GM21529 (cell line): ENCODE measurements at regions not wholly inside any gene's neighbourhood (a gene's known extent, or its start where the extent isn't known, plus 50 kb on each side); places are given as distances from the start of the nearest gene placed in this dataset.
"Not testable (repeated sequence)": the region's sequence is repeated elsewhere in the genome, so short reads cannot be mapped to it uniquely, and the experiment has no call there.

Source experiments
- ATAC-seq: cut with Tn5 transposase; IDR thresholded peaks from one replicate; pipeline ENCODE4 v1.9.1; 2021; ENCODE audit not compliant: unreplicated experiment

DNA sequence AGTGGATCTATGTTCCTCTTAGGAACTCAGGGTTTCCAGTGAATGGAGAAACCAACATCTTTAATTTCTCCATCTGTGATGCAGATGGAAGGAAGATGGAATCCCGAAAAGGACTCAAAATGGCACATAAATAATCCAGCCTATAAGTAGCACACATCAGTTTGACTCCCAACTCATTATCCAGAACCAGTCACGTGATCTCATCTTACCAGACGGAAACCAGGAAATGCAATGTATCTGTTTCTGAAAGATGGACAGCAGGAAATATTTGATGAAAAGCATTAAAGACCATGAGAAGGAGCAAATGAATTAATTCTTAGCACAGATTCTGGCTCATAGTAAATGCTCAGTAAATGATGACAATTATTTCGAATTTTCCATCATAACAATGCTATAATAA is 443.1 kb upstream of the FMR1 start:
- no peak for ATAC-seq

DNA sequence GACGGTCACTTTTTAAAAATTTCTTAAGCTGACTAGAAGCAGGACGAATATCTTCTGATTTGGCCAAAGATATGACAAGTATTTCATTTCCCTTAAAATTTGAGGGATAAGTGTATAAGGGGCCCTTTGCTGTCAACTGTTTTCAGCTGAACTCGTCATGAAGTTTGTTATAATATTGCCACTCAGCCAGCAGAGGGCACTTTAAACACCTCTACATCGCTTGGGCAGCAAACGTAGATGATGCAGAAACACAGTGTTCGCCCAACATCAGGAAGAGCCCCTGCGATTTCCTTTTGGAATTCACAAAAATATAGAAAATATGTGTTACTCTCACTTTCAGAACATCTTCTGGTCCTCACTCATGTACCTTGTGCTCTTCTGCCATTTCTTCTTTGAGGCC is 435.7 kb upstream of the FMR1 start:
- ATAC-seq = no peak

DNA sequence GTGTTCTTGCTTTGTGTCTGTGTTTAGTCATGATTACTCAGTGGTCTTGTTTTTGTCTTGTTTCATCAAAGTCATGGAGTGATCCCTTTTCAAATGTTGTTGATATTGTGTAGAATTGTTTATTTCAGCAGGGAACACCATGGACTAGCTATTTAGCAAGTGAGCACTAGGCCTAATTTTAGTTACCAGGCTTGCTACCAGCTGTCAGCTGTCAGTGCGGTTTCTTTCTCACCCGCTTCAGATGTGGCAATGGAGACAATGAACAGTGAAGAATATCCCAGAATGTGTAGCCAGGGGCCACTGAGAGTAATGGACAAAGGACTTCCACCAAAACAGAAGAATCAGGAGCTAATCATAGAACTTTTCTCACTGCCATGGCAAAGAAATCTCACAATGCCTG is 432.8 kb upstream of the FMR1 start:
- ATAC-seq = no peak

DNA sequence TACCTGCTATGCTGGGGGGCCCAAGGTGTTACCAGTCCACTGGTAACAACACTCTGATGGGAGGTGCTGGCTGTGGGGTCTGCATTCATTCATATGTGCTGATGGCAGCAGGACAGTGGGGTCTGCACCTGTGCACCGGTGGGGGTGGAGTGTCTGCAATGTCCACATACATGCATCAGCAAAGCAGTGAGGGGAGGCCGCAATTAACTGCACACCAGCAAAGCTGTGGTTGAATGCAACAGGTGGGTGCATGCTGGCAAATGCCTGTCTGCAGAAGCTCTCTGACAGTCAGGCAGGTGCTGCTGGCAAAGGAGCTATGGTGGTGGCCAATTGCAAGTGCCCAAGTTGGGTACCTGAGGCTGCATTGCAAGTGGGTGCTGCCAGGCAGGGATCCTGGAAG is 426.5 kb upstream of the FMR1 start:
- no peak for ATAC-seq

DNA sequence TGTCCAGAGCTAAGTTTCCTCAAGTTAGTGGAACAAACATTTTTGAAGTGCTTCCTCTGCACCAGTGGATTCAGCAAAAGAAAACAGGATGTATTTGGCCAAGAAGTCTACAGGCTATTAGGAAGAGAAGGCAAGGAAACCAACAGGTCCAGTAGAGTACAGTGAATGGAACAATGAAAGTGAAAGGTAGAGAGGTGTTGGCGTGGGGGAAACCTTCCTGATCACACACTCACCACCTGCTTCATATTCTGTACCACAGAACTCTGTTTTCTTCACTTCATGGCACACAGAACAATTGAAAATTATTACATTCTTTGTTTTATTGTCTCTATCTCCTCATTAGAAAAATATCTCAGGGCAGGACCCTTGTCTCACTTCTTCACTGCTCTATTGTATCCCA is 417.4 kb upstream of the FMR1 start:
- ATAC-seq = no peak

DNA sequence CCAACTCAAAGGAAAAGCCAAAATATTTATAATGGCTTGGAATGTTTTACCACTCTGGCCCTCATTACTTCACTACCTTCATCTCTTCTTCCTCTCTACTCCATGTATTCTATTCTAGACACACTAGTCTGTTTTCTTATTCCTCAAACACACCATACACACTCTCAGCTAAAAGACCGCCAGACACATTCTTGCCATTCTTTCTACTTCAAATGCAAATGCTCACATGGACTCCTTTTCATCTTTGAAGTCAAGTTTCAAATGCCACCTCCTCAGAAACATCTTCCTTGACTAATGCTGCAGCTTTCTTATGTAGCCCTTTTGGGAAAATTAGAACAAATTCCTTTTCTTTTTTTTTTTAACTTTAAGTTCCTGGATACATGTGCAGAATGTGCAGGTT is 412.9 kb upstream of the FMR1 start:
- ATAC-seq = no peak

DNA sequence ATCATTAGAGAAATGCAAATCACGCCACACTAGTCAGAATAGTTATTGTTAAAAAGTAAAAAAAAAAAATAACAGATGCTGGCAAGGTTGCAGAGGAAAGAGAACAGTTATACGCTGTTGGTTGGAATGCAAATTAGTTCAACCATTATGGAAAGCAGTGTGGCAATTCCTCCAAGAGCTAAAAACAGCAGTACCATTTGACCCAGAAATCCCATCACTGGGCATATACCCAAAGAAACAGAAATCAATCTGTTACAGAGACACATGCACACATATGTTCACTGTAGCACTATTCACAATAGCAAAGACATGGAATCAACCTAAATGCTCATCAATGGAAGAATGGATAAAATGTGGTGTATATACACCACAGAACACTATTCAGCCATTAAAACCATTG is 388.7 kb upstream of the FMR1 start:
- ATAC-seq = no peak

DNA sequence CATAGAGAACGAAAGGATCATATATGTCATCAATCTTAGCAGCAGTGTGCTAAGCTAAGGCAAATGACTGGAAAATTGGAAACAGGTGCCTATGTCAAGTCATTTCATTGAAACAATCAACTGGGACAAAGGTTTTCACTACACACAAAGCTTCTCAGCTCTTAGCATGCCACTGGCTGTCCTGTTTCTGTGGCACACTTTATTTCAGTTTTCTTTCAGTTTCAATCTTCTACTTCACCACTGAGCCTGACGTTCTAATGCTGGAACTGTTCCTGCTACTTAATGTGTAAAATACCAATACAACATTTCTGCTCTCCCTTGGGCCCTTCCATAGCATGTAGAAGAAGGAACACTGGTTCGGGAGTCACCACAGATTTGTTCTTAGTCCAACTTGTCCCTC is 378.3 kb upstream of the FMR1 start:
- no peak for ATAC-seq

DNA sequence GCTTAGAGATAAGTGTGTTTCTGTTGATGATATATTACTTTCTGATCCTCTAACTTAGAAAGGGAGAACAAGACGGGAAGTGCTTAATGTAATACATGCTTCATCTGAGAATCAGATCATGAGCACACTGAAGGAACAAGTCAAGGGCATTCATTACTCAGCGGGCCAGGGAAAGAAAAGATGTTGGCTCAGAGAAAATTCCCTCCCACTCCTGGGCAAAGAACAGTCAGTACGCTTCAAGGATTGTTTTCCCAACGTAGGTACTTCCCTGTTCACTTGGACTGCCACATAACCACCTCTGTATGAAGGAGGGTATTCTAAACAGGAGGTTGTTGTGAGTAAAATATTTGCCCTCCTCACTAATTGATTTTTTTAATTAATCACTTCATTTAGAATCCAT is 374.5 kb upstream of the FMR1 start:
- ATAC-seq = no peak

DNA sequence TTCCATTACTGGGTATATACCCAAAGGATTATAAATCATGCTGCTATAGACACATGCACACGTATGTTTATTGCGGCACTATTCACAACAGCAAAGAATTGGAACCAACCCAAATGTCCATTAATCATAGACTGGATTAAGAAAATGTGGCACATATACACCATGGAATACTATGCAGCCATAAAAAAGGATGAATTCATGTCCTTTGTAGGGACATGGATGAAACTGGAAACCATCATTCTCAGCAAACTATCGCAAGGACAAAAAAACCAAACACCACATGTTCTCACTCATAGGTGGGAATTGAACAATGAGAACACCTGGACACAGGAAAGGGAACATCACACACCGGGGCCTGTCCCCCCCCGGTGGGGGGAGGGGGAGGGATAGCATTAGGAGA is 363.7 kb upstream of the FMR1 start:
- ATAC-seq = not testable (repeated sequence)

DNA sequence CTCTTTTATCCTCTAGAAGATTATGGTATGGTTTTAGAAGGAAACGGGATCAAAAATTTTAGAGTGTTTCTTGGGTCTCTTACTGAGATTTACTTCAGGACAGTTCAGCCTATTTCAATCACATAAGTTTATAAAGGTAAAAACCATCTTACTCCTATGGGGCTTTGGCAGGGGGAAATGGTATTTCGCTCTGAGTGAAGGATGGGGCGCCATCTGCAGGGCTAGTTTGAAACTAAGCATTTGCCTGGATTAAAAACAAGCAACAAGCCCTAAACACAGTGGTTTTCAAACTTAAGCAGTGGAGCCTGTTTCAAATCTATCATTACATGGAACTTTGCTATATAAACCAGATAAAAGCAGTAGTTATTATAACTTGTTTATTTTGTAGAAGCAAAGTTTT is 361.5 kb upstream of the FMR1 start:
- no peak for ATAC-seq

DNA sequence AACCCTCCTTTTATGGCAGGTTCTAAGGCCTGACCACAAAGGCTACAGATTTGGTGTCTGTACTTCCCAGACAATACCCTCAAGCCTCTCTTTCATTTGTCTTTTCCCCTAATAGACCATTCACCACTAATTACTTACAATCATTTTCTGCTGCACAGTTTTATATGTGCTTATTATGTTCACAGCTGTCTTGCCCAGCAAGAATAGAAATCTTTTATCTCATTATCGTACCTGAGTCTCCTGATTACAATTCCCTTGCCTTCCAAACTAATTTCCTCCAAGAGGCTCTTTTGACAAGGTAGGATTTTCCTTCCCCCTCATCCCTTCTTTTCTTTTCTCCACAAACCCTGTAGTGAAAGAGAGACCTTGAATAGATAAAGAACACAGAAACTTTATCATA is 352.5 kb upstream of the FMR1 start:
- ATAC-seq = no peak

DNA sequence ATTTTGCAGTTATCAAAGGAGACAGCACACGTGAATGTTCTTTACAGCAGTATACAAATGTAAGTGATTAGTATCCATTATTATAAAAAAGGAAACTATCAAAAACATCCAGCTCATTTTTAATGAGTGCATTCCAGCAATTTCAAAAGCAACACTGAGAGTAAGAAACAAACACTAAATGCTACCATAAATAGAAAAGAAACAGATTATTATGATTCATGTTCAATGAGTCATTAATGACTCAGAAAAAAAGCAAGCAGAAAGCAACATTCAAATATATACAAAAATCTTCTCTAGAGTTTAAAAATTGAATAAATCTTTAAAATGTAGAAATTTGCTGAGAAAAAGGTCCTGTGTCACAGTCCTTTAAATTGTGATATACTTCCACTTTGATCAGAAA is 346.5 kb upstream of the FMR1 start:
- ATAC-seq = no peak

DNA sequence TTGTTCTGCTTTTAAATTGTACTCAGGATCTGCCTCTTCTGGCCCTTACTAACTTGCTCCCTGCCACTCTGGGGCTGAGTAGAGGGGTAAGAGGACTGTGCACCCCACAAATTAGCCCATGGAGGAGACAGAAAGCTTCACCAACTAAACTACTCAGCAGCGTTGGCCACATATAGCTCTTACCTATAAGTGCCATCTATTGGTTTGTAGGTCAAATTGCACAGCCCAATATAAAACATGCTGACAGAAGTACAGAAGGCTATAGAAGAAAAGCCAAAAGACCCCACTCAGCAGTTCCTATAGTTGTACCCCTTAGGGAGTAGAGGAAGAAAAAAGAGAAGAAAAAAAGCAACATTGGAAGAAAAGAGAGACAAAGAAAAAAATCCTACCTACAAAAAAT is 341.2 kb upstream of the FMR1 start:
- ATAC-seq = no peak

DNA sequence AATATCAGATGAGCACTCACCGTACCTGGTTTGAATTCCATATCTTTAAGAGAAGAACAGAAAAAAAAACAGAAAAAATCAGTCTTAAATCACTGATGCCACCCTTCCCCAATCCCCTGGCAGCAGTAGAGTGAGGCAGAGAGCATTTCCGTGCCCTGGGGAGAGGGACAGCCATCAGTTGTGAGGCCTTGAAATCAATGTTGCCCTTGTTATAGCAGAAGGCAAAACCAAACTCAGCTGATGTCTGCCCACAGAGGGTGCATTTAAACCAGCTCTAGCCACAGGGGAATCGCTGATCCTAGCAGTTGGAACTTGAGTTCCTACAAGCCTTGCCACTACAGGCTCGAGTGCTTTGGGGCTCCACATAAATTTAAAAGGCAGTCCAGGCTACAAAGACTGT is 338.5 kb upstream of the FMR1 start:
- no peak for ATAC-seq

DNA sequence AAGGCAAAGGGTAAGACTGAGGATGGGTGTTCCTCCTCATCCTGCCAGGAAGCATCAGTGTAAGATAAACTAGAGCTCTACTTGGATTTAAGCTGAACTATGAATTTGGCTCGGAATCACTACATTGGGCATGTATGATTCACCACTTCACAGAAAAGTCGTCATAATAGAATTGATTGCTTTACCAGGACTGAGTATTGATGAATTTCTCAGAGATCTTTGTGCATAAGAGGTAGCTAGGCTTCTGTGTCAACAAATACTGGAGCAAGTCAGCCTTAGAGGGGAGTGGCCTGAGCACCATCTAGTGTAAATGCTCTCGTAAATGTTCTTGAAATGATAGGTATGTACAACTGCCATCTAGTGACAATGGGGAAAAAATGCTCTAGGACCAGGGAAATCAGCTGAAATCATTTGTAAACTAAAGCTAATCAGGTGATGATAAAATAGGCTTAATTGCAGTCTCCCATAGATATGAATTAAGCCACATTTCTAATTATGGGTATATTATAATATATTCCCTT is 309.5 kb upstream of the FMR1 start:
- ATAC-seq = no peak

DNA sequence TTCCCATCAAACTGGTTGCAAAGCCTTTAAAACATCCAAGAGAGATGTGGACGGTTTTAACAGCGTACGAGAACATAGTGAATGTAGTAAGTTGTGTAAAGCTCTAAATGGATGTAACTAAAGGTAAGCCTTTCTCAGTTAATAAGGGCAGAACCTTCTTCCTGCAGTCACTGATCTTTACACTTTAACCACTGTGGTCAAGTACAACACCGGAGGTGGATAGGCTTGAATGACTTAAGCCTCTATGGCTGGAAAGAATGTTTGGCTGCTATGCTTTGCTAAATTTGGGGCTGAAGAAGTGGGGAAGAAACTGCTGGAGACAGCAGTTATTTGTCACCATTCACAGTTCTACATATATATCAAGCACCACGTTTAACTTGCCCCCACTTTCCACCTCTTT is 285.1 kb upstream of the FMR1 start:
- ATAC-seq = no peak

DNA sequence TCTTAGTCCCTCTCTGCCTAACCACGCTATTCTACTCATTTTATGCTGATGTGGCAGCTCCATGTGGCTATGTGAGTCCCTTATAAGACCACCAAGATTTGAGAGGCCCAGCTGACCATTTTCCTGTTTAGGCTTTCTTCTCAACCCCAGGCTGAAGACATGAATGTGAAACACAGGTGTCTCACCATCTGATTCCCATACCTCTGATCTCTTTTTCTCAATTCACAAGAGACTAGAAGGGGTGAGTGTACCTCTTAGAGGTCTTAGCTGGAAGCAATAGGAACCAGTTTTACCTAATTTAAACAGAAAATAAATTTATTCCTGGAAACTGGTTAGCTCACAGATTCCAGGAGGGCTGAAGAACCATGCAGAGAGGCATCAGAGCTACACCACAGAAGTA is 276.5 kb upstream of the FMR1 start:
- no peak for ATAC-seq

DNA sequence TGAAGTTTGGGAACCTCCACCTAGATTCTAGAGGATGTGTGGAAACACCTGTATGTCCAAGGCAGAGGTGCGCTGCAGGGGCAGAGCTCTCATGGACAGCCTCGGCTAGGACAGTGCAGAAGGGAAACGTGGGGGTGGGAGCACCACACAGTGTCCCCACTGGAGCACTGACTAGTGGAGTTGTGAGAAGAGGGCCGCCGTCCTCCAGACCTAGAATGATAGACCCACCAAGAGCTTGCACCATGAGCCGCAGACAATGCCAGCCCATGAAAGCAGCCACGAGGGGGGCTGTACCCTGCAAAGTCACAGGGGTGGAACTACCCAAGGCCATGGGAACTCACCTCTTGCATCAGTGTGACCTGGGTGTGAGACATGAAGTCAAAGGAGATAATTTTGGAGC is 274.5 kb upstream of the FMR1 start:
- ATAC-seq = no peak

DNA sequence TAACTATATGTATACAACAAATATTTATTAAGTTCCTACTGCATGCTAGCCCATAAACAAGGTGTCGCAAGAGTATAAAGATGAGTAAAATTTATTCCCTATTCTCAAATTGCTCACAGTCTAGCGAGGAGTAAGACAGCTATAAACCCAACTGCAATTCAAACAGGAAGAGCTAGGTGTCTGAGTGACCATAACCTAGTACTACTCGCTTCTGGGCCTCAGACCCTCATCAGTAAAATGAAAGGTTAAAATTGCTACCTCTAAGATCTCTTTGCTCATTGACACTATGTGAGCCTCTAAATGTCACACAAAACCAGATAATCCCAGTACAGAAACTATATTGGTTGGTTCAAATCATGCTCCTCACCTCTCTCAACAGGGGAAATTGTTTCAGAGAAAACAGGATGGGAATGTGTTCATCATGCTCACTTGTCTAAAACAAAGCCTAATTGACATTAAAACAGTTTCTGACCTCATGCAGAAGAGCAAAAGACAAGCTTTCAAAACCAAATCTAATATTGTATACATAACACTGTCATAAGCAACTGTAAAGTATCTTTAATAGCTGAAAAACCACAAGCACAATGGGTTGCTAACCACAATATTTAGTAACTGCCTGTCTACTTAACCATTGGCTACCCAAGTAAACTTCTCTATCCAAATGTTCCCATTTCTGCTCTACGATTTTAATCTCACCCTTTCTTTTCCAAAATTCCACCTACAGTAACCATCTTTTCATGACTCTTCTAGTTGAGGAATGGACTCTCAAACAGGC is 264.6 kb upstream of the FMR1 start:
- no peak for ATAC-seq

DNA sequence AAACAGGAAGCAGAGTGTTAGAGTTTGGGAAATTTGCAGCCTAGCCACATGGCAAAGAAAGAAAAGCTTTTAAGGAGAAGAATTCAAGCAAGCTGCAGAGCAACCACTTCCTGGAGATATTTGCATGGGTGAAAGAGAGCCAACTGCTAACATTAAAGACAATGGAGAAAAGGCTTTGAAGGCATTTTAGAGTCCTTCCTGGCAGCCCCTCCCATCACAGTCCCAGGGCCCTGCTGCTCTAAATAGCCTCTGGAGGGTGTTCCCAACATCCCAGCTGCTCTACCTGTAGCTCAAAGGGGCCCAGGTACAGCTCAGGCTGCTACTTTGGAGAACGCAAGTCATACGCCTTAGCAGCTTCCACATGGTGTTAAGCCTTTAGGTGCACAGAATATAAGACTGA is 235.9 kb upstream of the FMR1 start:
- ATAC-seq = no peak

DNA sequence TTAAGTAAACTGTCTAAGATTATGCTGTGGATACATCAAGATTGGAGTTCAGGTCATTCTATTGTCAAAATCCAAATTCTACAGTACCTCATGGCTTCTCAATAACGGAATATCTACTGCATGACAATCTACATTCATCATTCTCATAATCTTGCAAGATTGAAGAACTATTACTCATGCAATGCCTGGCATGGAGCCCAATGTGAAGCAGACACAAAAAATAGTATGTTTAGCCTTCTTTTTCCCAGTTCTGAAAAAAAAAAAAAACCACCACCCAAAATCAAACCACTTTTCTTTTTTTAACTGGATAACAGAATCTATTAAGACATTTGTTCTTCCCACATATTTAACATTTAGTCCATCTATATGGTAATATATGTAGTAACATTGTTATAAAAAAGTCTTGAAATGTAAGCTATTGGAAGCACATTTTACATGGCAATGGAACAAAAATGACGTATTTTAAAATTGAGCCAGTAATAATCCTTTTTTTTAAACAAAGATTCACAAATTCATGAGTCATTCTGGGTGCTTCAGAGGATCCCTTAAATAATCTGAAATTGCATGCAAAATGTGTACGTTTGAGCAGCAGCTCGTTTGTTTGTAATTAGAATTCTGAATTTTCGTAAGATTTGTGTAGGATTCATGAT is 232.2 kb upstream of the FMR1 start:
- no peak for ATAC-seq

DNA sequence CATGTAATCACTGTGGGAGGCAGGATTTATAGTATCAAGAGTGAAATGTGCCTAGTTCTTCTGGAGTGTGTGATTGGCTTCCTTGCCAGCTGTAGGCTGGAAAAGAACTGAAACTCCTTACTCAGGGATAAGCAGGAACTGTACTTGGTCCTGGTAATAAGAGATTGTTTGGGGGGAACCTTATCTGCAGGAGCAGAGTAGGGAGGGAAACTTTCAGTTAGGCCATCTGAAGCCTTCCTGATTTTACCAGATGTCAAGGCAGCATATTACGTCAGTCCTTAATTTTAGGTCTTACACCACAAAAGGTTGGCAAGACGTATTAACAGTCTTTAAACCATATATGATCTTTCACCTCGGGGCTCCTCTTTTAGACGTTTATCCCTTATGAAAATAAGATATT is 231.5 kb upstream of the FMR1 start:
- ATAC-seq = no peak
